Cardiac muscle cell (in vitro differentiated cells and primary cell): ENCODE measurements at regions not wholly inside any gene's neighbourhood (a gene's known extent, or its start where the extent isn't known, plus 50 kb on each side); places are given as distances from the start of the nearest gene placed in this dataset.

Experiments
- DNase-seq, 2 donors: peaks; one replicate each; pipeline versions ENCODE4 v3.0.0 to v3.0.0-alpha.2; 2010 to 2017; ENCODE audit warnings: low read depth in 1 of 2, low spot score in 1 of 2
- H3K27ac ChIP-seq: fragments of 200-600 bp; sonication (generic); 2 replicates; pipeline ENCODE4 v1.5.1; 2016
- H3K27me3 ChIP-seq: fragments of 200-600 bp; sonication (generic); 2 replicates; pipeline ENCODE4 v1.6.0; 2016; ENCODE audit warnings: control low read depth
- H3K36me3 ChIP-seq: fragments of 200-600 bp; sonication (generic); 2 replicates; pipeline ENCODE4 v1.5.1; 2016; ENCODE audit warnings: control low read depth
- H3K4me1 ChIP-seq: fragments of 200-600 bp; sonication (generic); 2 replicates; pipeline ENCODE4 v1.8.1; 2017; ENCODE audit warnings: low read depth, mild to moderate bottlenecking, mixed run types
- H3K4me3 ChIP-seq: fragments of 200-600 bp; sonication (generic); 2 replicates; pipeline ENCODE4 v1.5.1; 2016; ENCODE audit warnings: mild to moderate bottlenecking
- H3K9me3 ChIP-seq: fragments of 200-600 bp; sonication (generic); 2 replicates; pipeline ENCODE4 v1.5.1; 2017; ENCODE audit warnings: low read depth, mild to moderate bottlenecking, control low read depth
- TF ChIP-seq, protein P1 (sequence below): IDR thresholded peaks from 2 replicates; pipeline ENCODE4 v1.5.1; 2012; ENCODE audit warnings: low read depth, mild to moderate bottlenecking, low read length

DNA sequence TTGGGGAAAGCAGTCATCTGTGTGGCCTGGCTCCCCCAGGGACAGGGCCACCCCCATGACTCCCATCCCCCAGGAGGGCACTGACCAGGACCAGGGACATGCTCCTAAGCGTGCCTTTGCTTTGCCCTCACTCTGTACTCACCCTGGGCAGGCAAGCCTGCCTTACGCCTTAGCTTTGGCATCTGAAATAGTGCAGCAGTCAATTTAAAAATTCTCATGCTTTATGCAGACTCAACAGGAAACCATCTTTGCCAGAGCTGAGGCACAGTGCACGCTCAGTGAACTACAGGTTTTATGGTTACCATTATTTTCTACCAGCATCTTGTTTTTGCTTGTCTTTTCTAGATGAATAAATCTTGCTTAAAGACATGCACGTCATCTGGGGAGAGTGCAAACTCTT is 323.5 kb downstream of the IRX2 start:
- Histone ChIP-seq H3K4me3 (no peak overlapping the region), H3K9me3 (no peaks in the 10 kb centered on the region), H3K27ac (no peak overlapping the region), H3K36me3 (no peaks in the 10 kb centered on the region), H3K4me1 (no peaks in the 10 kb centered on the region), H3K27me3 (no peaks in the 10 kb centered on the region)
- no peak for DNase-seq
- TF ChIP-seq, protein P1, sequence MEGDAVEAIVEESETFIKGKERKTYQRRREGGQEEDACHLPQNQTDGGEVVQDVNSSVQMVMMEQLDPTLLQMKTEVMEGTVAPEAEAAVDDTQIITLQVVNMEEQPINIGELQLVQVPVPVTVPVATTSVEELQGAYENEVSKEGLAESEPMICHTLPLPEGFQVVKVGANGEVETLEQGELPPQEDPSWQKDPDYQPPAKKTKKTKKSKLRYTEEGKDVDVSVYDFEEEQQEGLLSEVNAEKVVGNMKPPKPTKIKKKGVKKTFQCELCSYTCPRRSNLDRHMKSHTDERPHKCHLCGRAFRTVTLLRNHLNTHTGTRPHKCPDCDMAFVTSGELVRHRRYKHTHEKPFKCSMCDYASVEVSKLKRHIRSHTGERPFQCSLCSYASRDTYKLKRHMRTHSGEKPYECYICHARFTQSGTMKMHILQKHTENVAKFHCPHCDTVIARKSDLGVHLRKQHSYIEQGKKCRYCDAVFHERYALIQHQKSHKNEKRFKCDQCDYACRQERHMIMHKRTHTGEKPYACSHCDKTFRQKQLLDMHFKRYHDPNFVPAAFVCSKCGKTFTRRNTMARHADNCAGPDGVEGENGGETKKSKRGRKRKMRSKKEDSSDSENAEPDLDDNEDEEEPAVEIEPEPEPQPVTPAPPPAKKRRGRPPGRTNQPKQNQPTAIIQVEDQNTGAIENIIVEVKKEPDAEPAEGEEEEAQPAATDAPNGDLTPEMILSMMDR: no peak

DNA sequence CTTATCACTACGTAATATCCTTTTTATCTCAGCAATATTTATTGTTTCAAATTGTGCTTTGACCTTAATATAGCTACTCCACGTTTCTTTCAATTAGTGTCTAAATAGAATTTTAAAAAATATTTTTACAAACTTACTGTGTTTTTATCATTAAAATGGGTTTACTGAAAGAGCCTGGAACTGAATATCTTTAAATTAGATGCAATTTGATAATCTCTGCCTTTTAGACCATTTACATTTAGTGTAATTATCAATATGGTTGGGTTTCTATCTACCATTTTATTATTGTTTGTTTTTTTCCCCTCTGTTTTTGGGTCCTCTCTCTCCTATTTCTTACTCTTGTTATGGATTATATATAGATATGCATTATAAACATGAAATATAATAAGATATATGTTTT is 327.8 kb downstream of the IRX2 start:
- no peaks in the 10 kb centered on the region for H3K27me3 ChIP-seq
- no peak overlapping the region for H3K4me3 ChIP-seq
- no peak for DNase-seq
- H3K4me1 ChIP-seq: no peaks in the 10 kb centered on the region
- H3K36me3 ChIP-seq: no peaks in the 10 kb centered on the region
- H3K9me3 ChIP-seq: no peaks in the 10 kb centered on the region
- TF ChIP-seq, protein P1: no peak
- H3K27ac ChIP-seq: no peak overlapping the region

DNA sequence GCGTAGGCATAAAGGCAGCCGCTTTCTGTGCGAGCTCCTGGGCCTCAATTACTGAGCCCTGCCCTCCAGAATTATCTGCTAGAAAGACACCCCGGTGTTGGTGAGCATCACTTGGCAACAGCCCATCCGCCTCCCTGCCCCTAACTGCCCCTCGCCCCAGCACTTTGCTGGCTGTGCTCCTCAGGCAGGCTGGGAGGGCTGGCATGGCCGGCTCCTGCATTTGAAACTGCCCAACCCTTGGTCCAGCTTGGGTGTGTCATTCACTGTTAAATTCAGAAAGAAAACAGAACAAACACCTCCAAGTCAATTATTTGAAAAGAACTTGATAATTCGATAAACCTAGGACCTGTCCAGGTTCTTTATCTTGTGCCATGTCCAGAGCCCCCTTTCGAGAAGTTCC is 334.2 kb downstream of the IRX2 start:
- TF ChIP-seq, protein P1: no peak
- H3K4me3 ChIP-seq: no peak overlapping the region
- no peak overlapping the region for H3K27ac ChIP-seq
- no peaks in the 10 kb centered on the region for H3K27me3 ChIP-seq
- no peaks in the 10 kb centered on the region for H3K4me1 ChIP-seq
- no peaks in the 10 kb centered on the region for H3K9me3 ChIP-seq
- DNase-seq: no peak
- H3K36me3 ChIP-seq: no peaks in the 10 kb centered on the region

DNA sequence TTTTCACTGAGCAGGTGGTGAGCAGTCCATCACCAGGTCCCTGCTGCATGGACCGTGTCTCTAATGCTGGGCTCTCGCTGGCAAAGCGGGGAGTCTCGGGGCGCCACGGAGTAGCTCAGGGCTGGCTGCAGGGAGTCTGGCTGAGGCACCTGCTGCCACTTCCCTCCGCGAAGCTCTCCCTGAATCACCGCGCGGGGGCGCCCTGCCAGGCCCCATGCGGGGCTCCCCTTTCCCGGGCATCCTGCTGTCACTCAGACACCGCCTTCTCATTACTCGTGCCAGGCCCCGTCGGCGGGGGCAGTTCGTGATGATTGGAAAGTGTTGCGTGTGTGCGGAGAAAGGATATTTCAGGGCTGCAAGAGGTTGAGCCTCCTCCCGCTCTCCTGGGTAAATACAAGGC is 335.8 kb downstream of the IRX2 start:
- no peak overlapping the region for H3K4me3 ChIP-seq
- peak in 1 of 2 donors; percentile 42 for DNase-seq
- H3K9me3 ChIP-seq: no peaks in the 10 kb centered on the region
- no peaks in the 10 kb centered on the region for H3K4me1 ChIP-seq
- no peaks in the 10 kb centered on the region for H3K36me3 ChIP-seq
- TF ChIP-seq, protein P1: no peak
- H3K27me3 ChIP-seq: no peaks in the 10 kb centered on the region
- no peak overlapping the region for H3K27ac ChIP-seq

DNA sequence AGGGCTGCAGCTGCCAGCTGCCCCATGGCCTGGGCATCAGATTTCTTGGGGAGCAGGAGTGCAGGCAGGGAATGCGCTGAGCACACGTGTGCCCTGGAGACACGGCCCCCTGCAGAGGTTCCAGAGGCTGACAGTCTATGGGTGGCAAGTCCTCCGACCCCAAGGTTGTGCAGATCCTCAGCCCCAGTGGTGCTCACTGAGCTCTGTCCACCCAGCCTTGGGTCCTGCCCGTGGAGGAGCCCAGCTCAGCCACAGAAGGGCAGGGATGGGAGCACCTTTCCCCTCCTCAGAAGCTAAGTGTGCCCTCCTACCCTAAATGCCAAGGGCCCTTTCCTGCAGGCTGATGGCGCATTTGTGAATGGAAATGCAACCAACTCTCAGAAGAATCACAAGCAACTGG is 341.0 kb downstream of the IRX2 start:
- TF ChIP-seq, protein P1: no peak
- Histone ChIP-seq H3K36me3 (no peaks in the 10 kb centered on the region), H3K27me3 (no peaks in the 10 kb centered on the region), H3K27ac (no peak overlapping the region), H3K4me3 (no peak overlapping the region), H3K4me1 (no peaks in the 10 kb centered on the region), H3K9me3 (no peaks in the 10 kb centered on the region)
- no peak for DNase-seq

GRCh38 chr5:2403296-2403695 is 348.2 kb downstream of the IRX2 start:
- Histone ChIP-seq H3K4me3 (no peak overlapping the region), H3K9me3 (no peaks in the 10 kb centered on the region), H3K27me3 (no peaks in the 10 kb centered on the region), H3K36me3 (no peaks in the 10 kb centered on the region), H3K4me1 (no peaks in the 10 kb centered on the region), H3K27ac (no peak overlapping the region)
- no peak for DNase-seq
- TF ChIP-seq, protein P1: no peak
